ENCODE measurements at regions not wholly inside any gene's neighbourhood (a gene's known extent, or its start where the extent isn't known, plus 50 kb on each side); places are given as distances from the start of the nearest gene placed in this dataset.

DNA sequence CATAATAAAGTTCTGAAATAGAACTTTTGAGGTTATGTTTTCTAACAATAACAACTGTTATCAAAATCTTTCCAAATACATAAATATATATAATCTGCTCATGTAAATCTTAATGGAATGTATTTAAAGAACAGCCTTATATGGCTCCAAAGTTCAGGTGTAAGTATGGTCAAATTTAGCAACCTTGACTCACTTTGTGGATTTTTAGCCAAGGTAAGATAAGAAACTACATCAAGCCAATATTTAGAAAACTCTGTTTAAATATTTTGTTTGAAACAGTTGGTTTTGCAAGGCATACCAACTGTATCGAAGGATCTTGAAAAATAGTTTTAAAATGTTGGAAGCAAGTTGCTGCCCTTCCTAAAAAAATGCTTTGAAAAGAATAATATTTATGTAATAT is 228.9 kb upstream of the SEMA3D start:
- H3K4me1 ChIP-seq (ENCODE audit: insufficient read depth, low read length): no peaks in the 10 kb centered on the region
- no peak overlapping the region for H3K4me3 ChIP-seq (ENCODE audit: low read length)
- intact Hi-C loops (cut with DNase I, micrococcal nuclease): no loop called here
- DNase-seq (no peak), ATAC-seq (ENCODE audit: poor library complexity) (no peak)
- no peaks in the 10 kb centered on the region for H3K27me3 Mint-ChIP-seq
- ChIA-PET POLR2A (no interaction called here), CTCF (no interaction called here)
- no peak overlapping the region for H3K4me3 Mint-ChIP-seq
- H3K4me1 Mint-ChIP-seq (ENCODE audit: low read depth): no peaks in the 10 kb centered on the region
- TF ChIP-seq CTCF (IDR thresholded peaks at IDR 0.05): no peak
- H3K9me3 ChIP-seq (ENCODE audit: control insufficient read depth in 1 of 2, insufficient read depth in 1 of 2, low read length in 2 of 2): peaks cover 0 to 4% of the 10 kb centered on the region in 2 experiments
- H3K27me3 ChIP-seq (ENCODE audit: control insufficient read depth in 1 of 2, insufficient read depth in 2 of 2, low read length in 2 of 2): no peaks in the 10 kb centered on the region
- H3K9me3 Mint-ChIP-seq: peaks cover 1% of the 10 kb centered on the region
- no peak overlapping the region for H3K27ac ChIP-seq (ENCODE audit: low read depth in 1 of 2, low read length in 2 of 2)
- H3K36me3 ChIP-seq (ENCODE audit: insufficient read depth, low read length): no peaks in the 10 kb centered on the region
- H3K36me3 Mint-ChIP-seq (ENCODE audit: low read depth): no peaks in the 10 kb centered on the region
- H3K27ac Mint-ChIP-seq: no peak overlapping the region

DNA sequence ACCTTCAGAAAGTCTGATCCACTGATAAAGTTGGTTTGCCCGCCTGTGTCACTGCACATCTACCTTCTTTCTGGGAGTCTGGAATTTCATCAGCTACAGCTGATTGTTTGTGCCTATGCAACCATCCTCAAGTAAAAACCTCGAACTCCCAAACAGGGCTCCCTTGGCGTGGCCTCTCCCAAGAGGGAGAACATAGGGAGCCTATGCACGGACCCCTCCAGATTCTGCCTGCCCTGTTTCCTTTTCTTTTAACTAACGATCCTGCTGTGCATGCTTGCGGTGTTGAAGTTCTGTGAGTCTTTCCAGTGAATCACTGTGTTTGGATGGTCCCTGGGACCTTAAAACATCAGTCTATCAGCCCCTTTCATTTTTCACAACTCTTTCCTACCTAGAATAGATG is 226.9 kb upstream of the SEMA3D start:
- Mint-ChIP-seq H3K27ac (no peak overlapping the region), H3K36me3 (ENCODE audit: low read depth) (no peaks in the 10 kb centered on the region), H3K4me1 (ENCODE audit: low read depth) (no peaks in the 10 kb centered on the region), H3K27me3 (no peaks in the 10 kb centered on the region), H3K9me3 (no peaks in the 10 kb centered on the region), H3K4me3 (no peak overlapping the region)
- CTCF ChIA-PET: no interaction called here
- POLR2A ChIA-PET: no interaction called here
- no peak for TF ChIP-seq CTCF (IDR thresholded peaks at IDR 0.05)
- Histone ChIP-seq H3K27ac (ENCODE audit: low read depth in 1 of 2, low read length in 2 of 2) (no peak overlapping the region), H3K27me3 (ENCODE audit: control insufficient read depth in 1 of 2, insufficient read depth in 2 of 2, low read length in 2 of 2) (no peaks in the 10 kb centered on the region), H3K36me3 (ENCODE audit: insufficient read depth, low read length) (no peaks in the 10 kb centered on the region), H3K9me3 (ENCODE audit: control insufficient read depth in 1 of 2, insufficient read depth in 1 of 2, low read length in 2 of 2) (no peaks in the 10 kb centered on the region), H3K4me3 (ENCODE audit: low read length) (no peak overlapping the region), H3K4me1 (ENCODE audit: insufficient read depth, low read length) (no peaks in the 10 kb centered on the region)
- DNase-seq (no peak), ATAC-seq (ENCODE audit: poor library complexity) (no peak)
- intact Hi-C loops (cut with DNase I, micrococcal nuclease): no loop called here

- no peak for ATAC-seq (ENCODE audit: poor library complexity)
- H3K36me3 ChIP-seq (ENCODE audit: insufficient read depth, low read length): no peaks in the 10 kb centered on the region
- Mint-ChIP-seq H3K27me3 (no peaks in the 10 kb centered on the region), H3K36me3 (ENCODE audit: low read depth) (no peaks in the 10 kb centered on the region), H3K27ac (no peak overlapping the region), H3K9me3 (no peaks in the 10 kb centered on the region), H3K4me1 (ENCODE audit: low read depth) (no peaks in the 10 kb centered on the region), H3K4me3 (no peak overlapping the region)
- H3K27me3 ChIP-seq (ENCODE audit: control insufficient read depth in 1 of 2, insufficient read depth in 2 of 2, low read length in 2 of 2): no peaks in the 10 kb centered on the region
- CTCF ChIA-PET: no interaction called here
- H3K4me1 ChIP-seq (ENCODE audit: insufficient read depth, low read length): no peaks in the 10 kb centered on the region
- no peak for DNase-seq
- no peak overlapping the region for H3K4me3 ChIP-seq (ENCODE audit: low read length)
- no peak for TF ChIP-seq CTCF (IDR thresholded peaks at IDR 0.05)
- H3K9me3 ChIP-seq (ENCODE audit: control insufficient read depth in 1 of 2, insufficient read depth in 1 of 2, low read length in 2 of 2): no peaks in the 10 kb centered on the region
- POLR2A ChIA-PET: no interaction called here
- no peak overlapping the region for H3K27ac ChIP-seq (ENCODE audit: low read depth in 1 of 2, low read length in 2 of 2)
- intact Hi-C loops (cut with DNase I, micrococcal nuclease): no loop called here
Observed at GRCh38 chr7:85412912-85413311, 226.1 kb upstream of the SEMA3D start.

All from CD4-positive, alpha-beta T cell (primary cell).